GM12892 (cell line): ENCODE measurements at regions not wholly inside any gene's neighbourhood (a gene's known extent, or its start where the extent isn't known, plus 50 kb on each side); places are given as distances from the start of the nearest gene placed in this dataset.

ENCODE experiments used
- POLR2A ChIP-seq: IDR thresholded peaks from 2 replicates; pipeline ENCODE4 v1.6.1; 2011; ENCODE audit warnings: low read depth, low read length, control low read depth
- POLR2AphosphoS5 ChIP-seq: IDR thresholded peaks from 2 replicates; pipeline ENCODE4 v1.6.1; 2011; ENCODE audit warnings: low read depth, low read length, control low read depth
- TAF1 ChIP-seq: IDR thresholded peaks from 2 replicates; pipeline ENCODE4 v1.6.1; 2011; ENCODE audit warnings: low read depth, mild to moderate bottlenecking, control low read depth, low read length, borderline replicate concordance

- TF ChIP-seq POLR2A (no peak), POLR2AphosphoS5 (no peak), TAF1 (no peak)
Measured at GRCh38 chr21:38921511-38922251, 116.0 kb downstream of the ETS2 start.
